IPS-20b (cell line): ENCODE measurements at regions not wholly inside any gene's neighbourhood (a gene's known extent, or its start where the extent isn't known, plus 50 kb on each side); places are given as distances from the start of the nearest gene placed in this dataset.

Experiments
- H3K27ac ChIP-seq: one replicate; pipeline ENCODE4 v1.5.1; 2013; ENCODE audit warnings: low read length
- H3K27me3 ChIP-seq: 2 replicates; pipeline ENCODE4 v1.6.1; 2013; ENCODE audit warnings: mild to moderate bottlenecking, low read length, inconsistent platforms; ENCODE audit not compliant: insufficient read depth
- H3K36me3 ChIP-seq: 2 replicates; pipeline ENCODE4 v1.6.1; 2013; ENCODE audit warnings: low read depth, mild to moderate bottlenecking, inconsistent platforms, low read length, moderate library complexity; ENCODE audit not compliant: insufficient read depth
- H3K4me1 ChIP-seq: 2 replicates; pipeline ENCODE4 v1.6.1; 2013; ENCODE audit warnings: mild to moderate bottlenecking, control low read depth, inconsistent platforms, low read length, moderate library complexity; ENCODE audit not compliant: insufficient read depth
- H3K4me3 ChIP-seq: 2 replicates; pipeline ENCODE4 v1.5.1; 2013; ENCODE audit warnings: mild to moderate bottlenecking, low read length, inconsistent platforms
- H3K9ac ChIP-seq: 2 replicates; pipeline ENCODE4 v1.6.1; 2013; ENCODE audit warnings: low read depth, mild to moderate bottlenecking, inconsistent platforms, low read length, moderate library complexity
- H3K9me3 ChIP-seq: 2 replicates; pipeline ENCODE4 v1.6.1; 2013; ENCODE audit warnings: mild to moderate bottlenecking, low read depth, low read length, inconsistent platforms; ENCODE audit not compliant: insufficient read depth

GRCh38 chr5:63648376-63648775, 313.9 kb downstream of the HTR1A start:
- peaks cover 5% of the 10 kb centered on the region; the same call in 1 of the 2 replicates for H3K9me3 ChIP-seq

GRCh38 chr5:63629951-63630630, 332.2 kb downstream of the HTR1A start:
- H3K4me3 ChIP-seq: no peak overlapping the region
- H3K36me3 ChIP-seq: no peaks in the 10 kb centered on the region

More at GRCh38 chr5:63648376-63648775, 313.9 kb downstream of the HTR1A start:
- Histone ChIP-seq H3K27ac (no peak overlapping the region), H3K9ac (no peak overlapping the region), H3K4me3 (no peak overlapping the region), H3K4me1 (no peaks in the 10 kb centered on the region), H3K27me3 (no peaks in the 10 kb centered on the region), H3K36me3 (no peaks in the 10 kb centered on the region)

GRCh38 chr5:63613442-63613841, 348.8 kb downstream of the HTR1A start:
- no peaks in the 10 kb centered on the region for H3K36me3 ChIP-seq
- no peaks in the 10 kb centered on the region for H3K27me3 ChIP-seq
- no peak overlapping the region for H3K27ac ChIP-seq
- no peaks in the 10 kb centered on the region for H3K9me3 ChIP-seq
- no peak overlapping the region for H3K4me3 ChIP-seq
- no peak overlapping the region for H3K9ac ChIP-seq
- no peaks in the 10 kb centered on the region for H3K4me1 ChIP-seq

More at GRCh38 chr5:63629951-63630630, 332.2 kb downstream of the HTR1A start:
- Histone ChIP-seq H3K27me3 (no peaks in the 10 kb centered on the region), H3K27ac (no peak overlapping the region), H3K9me3 (no peaks in the 10 kb centered on the region), H3K4me1 (no peaks in the 10 kb centered on the region), H3K9ac (no peak overlapping the region)

- no peaks in the 10 kb centered on the region for H3K4me1 ChIP-seq
- H3K27me3 ChIP-seq: no peaks in the 10 kb centered on the region
- no peaks in the 10 kb centered on the region for H3K9me3 ChIP-seq
- H3K27ac ChIP-seq: no peak overlapping the region
- H3K4me3 ChIP-seq: no peak overlapping the region
- H3K36me3 ChIP-seq: no peaks in the 10 kb centered on the region
- no peak overlapping the region for H3K9ac ChIP-seq
Measured at GRCh38 chr5:63603996-63604395, 358.2 kb downstream of the HTR1A start.

- Histone ChIP-seq H3K4me1 (no peaks in the 10 kb centered on the region), H3K36me3 (no peaks in the 10 kb centered on the region), H3K27ac (no peak overlapping the region), H3K9me3 (no peaks in the 10 kb centered on the region), H3K9ac (no peak overlapping the region), H3K27me3 (no peaks in the 10 kb centered on the region), H3K4me3 (no peak overlapping the region)
Measured at GRCh38 chr5:63602971-63603370, 359.3 kb downstream of the HTR1A start.

- no peaks in the 10 kb centered on the region for H3K27me3 ChIP-seq
- H3K9ac ChIP-seq: no peak overlapping the region
- peaks cover 8% of the 10 kb centered on the region; the same call in 1 of the 2 replicates for H3K9me3 ChIP-seq
- H3K36me3 ChIP-seq: no peaks in the 10 kb centered on the region
- no peaks in the 10 kb centered on the region for H3K4me1 ChIP-seq
- no peak overlapping the region for H3K4me3 ChIP-seq
- no peak overlapping the region for H3K27ac ChIP-seq
Measured at GRCh38 chr5:63596254-63596653, 366.0 kb downstream of the HTR1A start.

- no peaks in the 10 kb centered on the region for H3K27me3 ChIP-seq
- no peak overlapping the region for H3K27ac ChIP-seq
- no peaks in the 10 kb centered on the region; the same call in 1 of the 2 replicates for H3K9me3 ChIP-seq
Measured at GRCh38 chr5:63573380-63573779, 388.9 kb downstream of the HTR1A start.

GRCh38 chr5:63572740-63573139, 389.5 kb downstream of the HTR1A start:
- Histone ChIP-seq H3K9ac (no peak overlapping the region), H3K9me3 (no peaks in the 10 kb centered on the region; the same call in 1 of the 2 replicates), H3K36me3 (no peaks in the 10 kb centered on the region)

More at GRCh38 chr5:63573380-63573779, 388.9 kb downstream of the HTR1A start:
- H3K4me1 ChIP-seq: no peaks in the 10 kb centered on the region
- no peak overlapping the region for H3K4me3 ChIP-seq
- H3K36me3 ChIP-seq: no peaks in the 10 kb centered on the region
- no peak overlapping the region for H3K9ac ChIP-seq

GRCh38 chr5:63570752-63571151, 391.5 kb downstream of the HTR1A start:
- Histone ChIP-seq H3K9ac (no peak overlapping the region), H3K4me1 (no peaks in the 10 kb centered on the region), H3K9me3 (no peaks in the 10 kb centered on the region; the same call in 1 of the 2 replicates), H3K27me3 (no peaks in the 10 kb centered on the region), H3K4me3 (no peak overlapping the region), H3K36me3 (no peaks in the 10 kb centered on the region), H3K27ac (no peak overlapping the region)

More at GRCh38 chr5:63572740-63573139, 389.5 kb downstream of the HTR1A start:
- no peaks in the 10 kb centered on the region for H3K27me3 ChIP-seq
- H3K4me3 ChIP-seq: no peak overlapping the region
- no peaks in the 10 kb centered on the region for H3K4me1 ChIP-seq
- no peak overlapping the region for H3K27ac ChIP-seq

GRCh38 chr5:63564789-63565188, 397.5 kb downstream of the HTR1A start:
- no peak overlapping the region for H3K9ac ChIP-seq
- H3K27me3 ChIP-seq: no peaks in the 10 kb centered on the region
- no peaks in the 10 kb centered on the region for H3K4me1 ChIP-seq
- H3K4me3 ChIP-seq: no peak overlapping the region
- no peak overlapping the region for H3K27ac ChIP-seq
- no peaks in the 10 kb centered on the region for H3K36me3 ChIP-seq
- H3K9me3 ChIP-seq: peaks cover 14% of the 10 kb centered on the region; the same call in 1 of the 2 replicates

- no peak overlapping the region for H3K9ac ChIP-seq
- H3K36me3 ChIP-seq: no peaks in the 10 kb centered on the region
- H3K27me3 ChIP-seq: no peaks in the 10 kb centered on the region
- no peak overlapping the region for H3K4me3 ChIP-seq
- no peak overlapping the region for H3K27ac ChIP-seq
- H3K4me1 ChIP-seq: no peaks in the 10 kb centered on the region
- peaks cover 14% of the 10 kb centered on the region; the same call in 1 of the 2 replicates for H3K9me3 ChIP-seq
Measured at GRCh38 chr5:63563008-63563917, 399.0 kb downstream of the HTR1A start.
